Kidney glomerular epithelial cell (primary cell): ENCODE measurements at regions not wholly inside any gene's neighbourhood (a gene's known extent, or its start where the extent isn't known, plus 50 kb on each side); places are given as distances from the start of the nearest gene placed in this dataset.
A peak's percentile ranks its signal among the peaks of the same experiment; 100 is the strongest.

ENCODE experiments used
- DNase-seq: peaks from one replicate; lab custom pipeline; 2025; lab: John Stamatoyannopoulos, UW

DNA sequence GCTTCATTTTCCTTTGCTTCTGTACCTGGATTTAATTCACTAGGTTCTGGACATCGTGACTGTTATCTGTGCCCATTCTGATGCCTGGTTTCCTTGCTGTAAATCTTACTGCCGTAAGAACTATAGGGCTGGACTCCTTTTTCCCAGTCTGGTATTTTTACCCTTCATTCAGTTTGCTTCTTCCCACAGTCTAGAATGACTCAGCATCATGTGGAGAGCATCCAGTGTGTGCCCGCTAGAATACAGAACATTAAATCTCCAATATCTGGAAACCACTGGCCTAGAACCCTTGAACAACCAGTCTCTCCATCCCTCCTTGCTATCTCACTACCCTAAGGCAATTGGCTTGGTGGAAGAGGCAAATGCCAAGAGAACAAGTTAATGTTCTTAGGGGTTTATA is 1075.4 kb upstream of the ZEB2 start:
- DNase-seq: no peak

GRCh38 chr2:145593991-145594614 is 1074.2 kb upstream of the ZEB2 start:
- peak; percentile 79 for DNase-seq

DNA sequence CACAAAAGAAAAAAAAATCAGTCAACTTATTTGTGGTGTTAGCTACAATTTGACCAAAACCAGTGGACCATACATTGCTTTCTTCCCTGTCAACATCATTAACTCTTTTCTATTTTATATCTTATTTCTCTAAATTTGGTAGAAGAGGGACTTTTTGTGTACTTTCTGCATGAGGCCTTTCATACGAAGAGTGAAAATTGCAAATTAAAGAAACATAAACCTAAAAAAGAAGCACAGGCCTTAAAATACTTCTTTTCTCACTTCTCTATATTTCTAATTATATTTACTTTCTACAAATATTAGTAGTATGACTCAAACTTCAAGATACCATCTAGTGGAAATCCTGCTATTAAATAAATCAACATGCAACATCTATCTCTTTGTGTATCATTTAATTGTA is 1073.4 kb upstream of the ZEB2 start:
- no peak for DNase-seq

DNA sequence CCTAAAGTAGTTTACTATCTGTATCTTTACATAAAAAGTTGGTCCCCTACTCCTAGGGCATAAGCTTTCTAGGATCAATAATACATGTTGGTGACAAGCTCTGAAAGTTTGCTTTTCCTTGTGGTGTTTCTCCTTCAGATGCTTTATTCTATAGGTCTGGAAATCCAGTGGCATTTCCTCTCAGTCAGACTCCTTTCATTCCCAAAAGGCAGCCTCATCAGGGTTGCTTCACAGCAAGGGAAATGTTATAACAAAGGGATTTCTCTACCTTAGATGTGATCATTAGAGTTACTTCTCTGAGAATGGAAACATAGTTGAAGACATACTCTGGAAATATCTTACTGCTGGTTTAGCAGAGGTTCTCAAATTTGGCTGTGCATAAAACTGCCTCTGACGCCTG is 1072.4 kb upstream of the ZEB2 start:
- DNase-seq: no peak

DNA sequence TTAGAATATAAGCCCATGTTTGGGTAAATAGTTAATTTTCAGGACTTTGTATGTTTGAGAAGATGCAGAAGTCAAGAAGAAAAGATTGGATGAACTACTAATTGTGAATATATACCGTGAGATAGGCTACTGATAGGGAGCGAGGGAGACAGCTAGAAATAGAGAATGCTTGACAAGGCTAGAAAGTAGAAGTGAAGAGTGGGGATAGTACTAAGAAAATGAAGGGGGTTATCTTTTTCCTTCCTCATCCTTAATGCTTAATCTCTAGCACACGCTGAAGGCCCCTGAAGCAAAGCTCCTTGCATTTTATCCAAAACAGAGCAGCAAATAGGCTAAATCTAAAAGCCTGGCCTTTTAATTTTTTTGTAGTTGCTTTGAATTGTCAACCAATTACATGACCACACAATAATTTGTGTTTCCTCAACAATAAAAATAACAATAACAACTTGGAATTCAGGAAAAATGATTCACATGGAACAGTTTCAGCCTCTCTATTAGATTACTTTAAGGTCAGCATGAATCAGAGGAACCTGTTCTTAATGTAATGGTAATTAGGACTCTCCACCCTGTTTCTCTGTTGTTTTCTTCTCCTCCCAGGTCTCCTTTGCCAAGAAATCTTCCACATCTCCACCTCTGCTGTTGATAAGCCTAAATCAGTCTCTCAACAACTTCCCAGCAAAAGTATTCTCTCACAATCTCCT is 1071.3 kb upstream of the ZEB2 start:
- DNase-seq: no peak

GRCh38 chr2:145587922-145588321 is 1068.0 kb upstream of the ZEB2 start:
- no peak for DNase-seq

- no peak for DNase-seq
Observed at GRCh38 chr2:145584353-145584752, 1064.4 kb upstream of the ZEB2 start.

- DNase-seq: no peak
Observed at GRCh38 chr2:145573608-145574007, 1053.7 kb upstream of the ZEB2 start.

DNA sequence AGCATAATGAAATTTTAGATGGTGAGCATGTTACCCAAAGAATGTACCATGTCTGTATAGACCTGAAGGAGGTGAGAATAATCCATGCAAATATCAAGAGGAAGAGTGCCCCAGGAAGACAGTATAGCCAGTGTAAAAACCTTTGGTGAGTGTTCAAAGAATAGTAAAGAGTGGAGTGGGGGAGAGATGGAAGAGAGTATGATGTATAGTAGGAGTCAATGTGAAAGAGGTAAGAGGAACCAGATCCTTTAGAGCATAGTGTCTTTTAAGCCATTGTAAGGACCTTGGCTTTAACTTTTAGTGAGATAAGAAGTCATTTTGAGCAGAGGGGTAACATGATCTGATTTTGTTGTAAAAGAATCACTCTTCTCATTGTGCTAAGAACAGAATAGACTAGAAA is 1052.3 kb upstream of the ZEB2 start:
- DNase-seq: no peak

DNA sequence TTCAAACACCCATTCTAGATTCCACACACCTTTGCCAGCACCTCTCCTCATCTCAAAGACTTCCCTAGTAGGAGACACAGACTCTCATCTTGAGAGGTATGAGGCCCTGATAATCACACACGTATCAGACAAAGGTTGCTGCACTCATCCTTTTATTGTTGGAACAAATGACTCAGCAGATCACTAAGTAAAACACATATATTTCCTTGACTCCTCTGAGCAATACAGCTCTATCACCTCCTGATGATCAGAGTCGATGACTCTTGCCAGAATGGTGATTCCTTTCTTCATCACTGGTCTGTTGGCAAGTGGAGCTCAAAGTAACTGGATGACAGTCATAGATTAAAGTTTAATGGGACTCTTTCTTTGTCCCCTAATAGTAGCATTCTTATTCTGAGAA is 1049.2 kb upstream of the ZEB2 start:
- DNase-seq: no peak

DNA sequence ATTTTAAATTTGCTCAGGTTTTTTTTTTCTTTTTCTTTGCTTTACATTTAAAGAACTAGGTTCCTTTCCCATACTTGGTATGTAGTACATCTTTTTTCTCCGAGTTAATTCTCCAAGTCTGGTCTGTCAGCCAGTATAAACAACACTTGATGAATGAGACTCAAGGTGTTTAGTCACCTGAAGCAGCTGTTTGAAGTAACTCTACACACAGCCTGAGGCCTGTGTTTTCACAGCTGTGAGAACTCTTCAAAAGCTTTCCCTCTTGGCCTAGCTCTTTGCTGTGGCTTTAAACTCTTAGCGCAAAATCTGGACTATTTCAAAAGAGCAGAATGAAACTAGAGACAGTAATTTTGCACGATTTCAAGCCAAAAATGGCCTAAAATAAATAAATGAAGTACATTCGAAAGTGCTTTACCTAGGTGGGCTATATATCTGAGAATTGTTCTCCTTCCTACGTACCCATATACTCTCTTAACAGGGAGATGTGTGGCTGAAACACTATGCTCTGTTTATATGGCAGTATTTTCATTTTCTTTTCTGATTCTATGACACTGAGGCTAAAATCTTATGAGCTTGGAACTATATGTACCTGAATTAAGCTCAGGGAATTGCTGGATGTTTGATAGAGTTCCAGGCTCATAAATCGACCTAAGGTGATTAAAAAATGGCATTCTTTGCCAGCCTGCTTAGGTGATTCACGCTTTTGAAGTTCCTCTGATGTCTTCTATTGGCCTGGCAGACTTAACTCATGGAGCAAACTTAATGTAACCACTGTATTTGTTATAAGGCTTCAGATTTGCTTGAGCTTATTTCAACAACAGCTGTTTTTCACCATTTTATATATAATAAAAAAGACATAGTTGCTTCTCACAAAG is 1044.1 kb upstream of the ZEB2 start:
- DNase-seq: no peak

DNA sequence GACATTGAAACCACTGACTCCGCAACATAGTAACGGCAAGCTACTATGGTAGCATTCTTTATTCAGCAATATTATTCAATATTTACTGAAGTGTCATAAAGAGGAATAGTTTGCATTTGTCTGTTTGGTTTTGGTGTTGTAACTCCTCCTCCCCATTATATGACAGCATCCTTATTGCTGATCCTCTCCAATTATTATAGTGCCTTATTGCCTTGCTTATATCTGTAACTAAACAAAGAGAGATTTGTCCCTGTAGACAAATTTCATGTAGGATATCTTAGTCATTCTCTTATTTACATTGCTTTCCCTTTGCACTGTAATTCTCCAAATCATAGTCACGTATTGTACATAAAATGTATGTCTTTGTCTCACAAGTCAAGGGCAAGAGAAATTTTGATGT is 1041.2 kb upstream of the ZEB2 start:
- no peak for DNase-seq

GRCh38 chr2:145558617-145559350 is 1038.9 kb upstream of the ZEB2 start:
- DNase-seq: no peak

DNA sequence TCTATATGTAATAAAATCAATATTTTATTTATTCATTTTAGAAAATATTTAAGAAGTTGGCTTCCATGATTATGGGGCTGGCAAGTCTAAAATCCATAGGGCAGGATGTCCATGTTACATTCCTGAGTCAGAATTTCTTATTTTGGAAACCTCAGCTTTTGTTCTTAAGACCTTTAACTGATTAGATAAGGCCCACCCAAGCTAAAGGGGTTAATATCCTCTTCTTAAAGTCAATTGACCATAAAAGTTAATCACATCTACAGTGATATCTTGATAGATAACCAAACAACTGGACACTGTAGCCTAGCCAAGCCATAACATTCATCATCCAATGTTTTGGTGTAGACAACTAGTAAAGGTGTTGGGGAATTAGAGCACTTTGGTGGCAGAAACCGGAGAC is 1035.4 kb upstream of the ZEB2 start:
- no peak for DNase-seq

GRCh38 chr2:145551686-145552085 is 1031.8 kb upstream of the ZEB2 start:
- DNase-seq: no peak

- no peak for DNase-seq
Observed at GRCh38 chr2:145548479-145548878, 1028.6 kb upstream of the ZEB2 start.

- DNase-seq: no peak
Observed at GRCh38 chr2:145547620-145548019, 1027.7 kb upstream of the ZEB2 start.

DNA sequence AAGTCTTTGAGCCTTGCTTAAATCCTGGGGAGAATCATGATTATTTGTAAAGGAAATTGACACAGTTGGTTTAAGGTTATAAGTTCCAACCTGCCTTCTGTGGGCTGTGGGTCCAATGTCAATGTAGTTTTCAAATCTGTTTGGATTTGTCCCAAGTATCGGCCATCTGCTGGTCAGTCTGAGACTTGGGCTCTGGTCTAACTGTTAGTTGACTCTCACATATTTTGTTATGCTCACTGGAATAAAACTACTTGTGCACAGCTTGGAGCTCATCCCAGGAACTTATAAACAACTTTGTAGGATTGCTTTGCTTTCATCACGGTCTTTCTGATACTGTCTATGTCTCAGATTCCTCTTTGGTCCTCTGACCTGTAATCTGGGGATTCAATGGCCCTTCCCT is 1026.2 kb upstream of the ZEB2 start:
- no peak for DNase-seq

DNA sequence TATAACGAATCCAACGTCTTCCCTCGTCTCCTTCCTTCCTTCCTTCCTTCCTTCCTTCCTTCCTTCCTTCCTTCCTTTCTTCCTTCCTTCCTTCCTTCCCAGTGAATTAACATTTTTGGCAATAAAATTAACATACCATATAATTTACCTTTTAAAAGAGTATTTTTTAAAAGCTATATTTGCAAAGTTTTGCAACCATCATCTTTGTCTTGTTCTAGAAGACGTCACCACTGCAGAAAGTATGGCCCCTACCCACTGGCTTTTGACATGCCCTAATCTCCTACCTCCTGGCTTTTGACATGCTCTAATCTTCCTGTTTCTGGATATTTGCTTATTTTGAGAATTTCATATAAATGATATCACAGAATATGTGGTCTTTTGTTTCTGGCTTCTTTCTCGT is 1023.9 kb upstream of the ZEB2 start:
- DNase-seq: no peak

- no peak for DNase-seq
Observed at GRCh38 chr2:145543155-145543554, 1023.2 kb upstream of the ZEB2 start.

DNA sequence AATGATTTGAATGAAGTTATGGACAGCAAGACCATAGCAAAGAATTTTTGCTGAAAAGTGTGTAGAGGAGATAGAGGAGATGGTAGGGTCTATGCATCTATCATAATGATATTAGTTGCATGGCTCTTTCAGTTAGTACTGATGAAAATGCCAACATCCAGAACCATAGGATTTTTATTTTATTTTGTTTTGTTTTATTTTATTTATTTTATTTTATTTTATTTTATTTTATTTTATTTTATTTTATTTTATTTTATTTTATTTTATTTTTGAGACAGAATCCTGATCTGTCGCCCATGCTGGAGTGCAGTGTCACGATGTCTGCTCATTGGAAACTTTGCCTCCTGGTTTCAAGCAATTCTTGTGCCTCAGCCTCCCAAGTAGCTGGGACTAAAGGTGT is 1021.1 kb upstream of the ZEB2 start:
- DNase-seq: no peak

DNA sequence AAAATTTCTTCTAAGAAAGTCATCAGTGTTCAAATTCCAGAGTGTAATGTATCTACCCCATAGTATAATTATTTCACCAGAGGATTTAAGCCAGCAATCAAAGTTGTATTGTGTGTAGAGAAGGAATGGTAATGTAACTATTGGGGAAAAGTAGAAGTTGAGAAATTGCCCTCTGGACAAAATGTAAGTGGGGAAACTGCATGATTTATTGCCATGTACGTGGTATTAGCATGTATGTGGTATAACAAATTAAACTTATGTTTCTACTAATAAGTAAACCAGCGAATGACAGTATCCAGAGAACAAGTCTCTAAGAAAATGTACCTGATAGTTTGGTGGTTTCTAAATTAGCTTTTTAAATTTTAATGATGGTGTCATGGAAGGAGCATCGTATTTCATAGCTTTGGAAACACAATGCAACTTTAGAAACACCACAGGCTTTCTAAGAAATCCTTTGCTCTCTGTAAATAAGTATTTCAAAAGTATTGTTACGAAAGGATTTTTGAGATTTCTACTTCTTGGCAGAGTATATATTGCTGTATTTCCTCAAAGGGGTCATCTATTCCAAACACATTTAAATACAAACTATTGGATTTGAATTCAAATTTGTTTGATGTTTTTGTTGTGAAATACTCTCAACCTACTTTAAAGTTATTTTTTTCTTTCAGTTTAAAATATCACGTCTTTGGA is 1018.9 kb upstream of the ZEB2 start:
- no peak for DNase-seq
